ENCODE measurements at regions not wholly inside any gene's neighbourhood (a gene's known extent, or its start where the extent isn't known, plus 50 kb on each side); places are given as distances from the start of the nearest gene placed in this dataset.
A peak's percentile ranks its signal among the peaks of the same experiment; 100 is the strongest.
"Not testable (repeated sequence)": the region's sequence is repeated elsewhere in the genome, so short reads cannot be mapped to it uniquely, and the experiment has no call there.

DNA sequence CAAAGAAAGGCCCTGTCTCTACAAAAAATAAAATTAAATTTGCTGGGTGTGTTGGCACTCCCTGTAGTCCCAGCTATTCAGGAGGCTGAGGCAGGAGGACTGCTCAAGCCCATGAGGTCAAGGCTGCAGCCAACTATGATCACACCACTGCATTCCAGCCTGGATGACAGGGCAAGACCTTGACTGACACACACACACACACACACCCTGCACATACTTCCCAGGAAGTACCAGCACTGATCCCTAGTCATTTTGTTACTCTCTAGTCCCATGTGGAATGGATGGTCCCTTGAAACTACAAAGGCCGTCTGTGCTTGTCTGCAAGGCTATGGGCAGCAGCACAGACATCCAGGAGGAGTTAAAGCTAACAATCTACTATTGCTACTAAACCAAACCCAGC is 59.7 kb upstream of the CYP2D6 start:
- ATAC-seq (ENCODE audit: low read depth) (no peak), DNase-seq (ENCODE audit: low spot score in 2 of 2) (no peak)
- Mint-ChIP-seq H3K27ac (peak overlapping the region; percentile 14), H3K4me1 (peaks cover 33% of the 10 kb centered on the region), H3K4me3 (no peak overlapping the region), H3K27me3 (no peaks in the 10 kb centered on the region), H3K36me3 (peaks cover 15% of the 10 kb centered on the region), H3K9me3 (no peaks in the 10 kb centered on the region)

DNA sequence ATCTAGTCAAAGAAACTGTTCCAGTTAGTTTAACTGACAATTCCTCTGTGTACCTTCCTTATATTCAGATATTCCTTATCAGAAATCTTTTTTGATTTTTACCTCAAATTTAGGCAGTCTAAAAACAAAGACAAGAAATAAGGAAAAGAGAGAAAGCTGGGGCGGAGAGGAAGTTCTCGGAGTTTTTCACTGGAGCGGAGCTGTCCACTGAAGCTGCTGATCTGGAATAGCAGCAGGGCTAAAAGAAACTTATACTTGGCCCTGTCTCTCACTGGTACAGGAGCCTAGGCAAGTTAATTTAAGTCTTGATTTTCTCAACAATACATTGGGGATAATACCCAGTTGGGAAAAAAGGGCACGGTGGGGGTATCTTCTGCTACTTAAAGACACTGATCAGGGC is 59.2 kb upstream of the CYP2D6 start:
- H3K9me3 Mint-ChIP-seq: no peaks in the 10 kb centered on the region
- H3K4me1 Mint-ChIP-seq: peaks cover 33% of the 10 kb centered on the region
- DNase-seq (ENCODE audit: low spot score in 2 of 2): no peak
- H3K4me3 Mint-ChIP-seq: no peak overlapping the region
- no peaks in the 10 kb centered on the region for H3K27me3 Mint-ChIP-seq
- no peak overlapping the region for H3K27ac Mint-ChIP-seq
- peaks cover 15% of the 10 kb centered on the region for H3K36me3 Mint-ChIP-seq
- no peak for ATAC-seq (ENCODE audit: low read depth)

DNA sequence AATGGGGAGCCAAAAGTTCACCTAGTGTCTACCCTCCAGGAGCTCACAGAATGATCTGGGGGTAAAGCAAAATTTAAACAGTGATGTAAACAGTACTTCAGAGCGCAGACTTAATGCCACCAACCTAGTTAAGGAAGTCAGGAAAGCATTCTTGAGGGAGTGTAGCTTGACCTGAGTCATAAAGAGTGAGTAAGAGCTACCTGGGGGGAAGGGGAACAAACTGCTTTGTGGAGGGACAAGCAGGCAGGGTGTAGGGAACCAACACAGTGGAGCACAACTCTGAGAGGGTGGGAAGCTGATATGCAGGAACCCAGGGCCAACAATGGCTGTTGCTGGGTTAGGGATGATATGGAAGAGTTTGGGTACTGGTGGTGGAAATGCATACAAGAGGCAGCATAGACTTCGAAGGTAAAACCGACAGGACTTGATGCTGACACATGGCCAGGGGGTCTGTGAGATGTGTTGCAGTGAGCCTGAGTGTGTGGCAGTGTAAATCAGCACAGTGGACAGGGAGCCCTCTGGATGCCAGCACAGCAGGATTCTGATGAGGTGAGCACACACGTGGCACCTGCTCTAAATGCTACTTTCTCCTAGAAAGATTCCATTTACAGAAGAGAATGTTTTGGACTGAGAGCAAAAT is 58.3 kb upstream of the CYP2D6 start:
- Mint-ChIP-seq H3K27ac (peak overlapping the region; percentile 15), H3K27me3 (no peaks in the 10 kb centered on the region), H3K36me3 (peaks cover 14% of the 10 kb centered on the region), H3K4me1 (peaks cover 29% of the 10 kb centered on the region), H3K4me3 (no peak overlapping the region), H3K9me3 (no peaks in the 10 kb centered on the region)
- no peak for ATAC-seq (ENCODE audit: low read depth)
- no peak for DNase-seq (ENCODE audit: low spot score in 2 of 2)

DNA sequence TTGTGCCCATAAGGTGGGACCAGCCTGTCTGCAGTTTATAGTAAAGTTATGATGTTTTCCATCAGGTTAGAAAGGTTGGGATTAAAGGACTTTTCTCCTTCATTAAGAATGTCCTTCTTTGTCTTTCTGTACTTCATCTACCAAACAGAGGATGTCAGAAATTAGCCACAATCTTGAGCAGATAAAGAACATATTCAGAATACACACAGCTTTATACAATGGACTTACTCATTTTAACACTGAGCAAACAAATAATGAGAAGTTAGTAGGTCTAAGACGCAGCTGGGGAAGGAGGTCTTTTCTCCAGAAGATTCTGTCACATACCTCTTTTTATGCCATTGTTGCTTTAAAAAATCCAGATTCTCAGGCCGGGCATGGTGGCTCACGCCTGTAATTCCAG is 57.0 kb upstream of the CYP2D6 start:
- Mint-ChIP-seq H3K27me3 (no peaks in the 10 kb centered on the region), H3K27ac (no peak overlapping the region), H3K4me3 (no peak overlapping the region), H3K36me3 (peaks cover 10% of the 10 kb centered on the region), H3K9me3 (no peaks in the 10 kb centered on the region), H3K4me1 (peaks cover 32% of the 10 kb centered on the region)
- no peak for ATAC-seq (ENCODE audit: low read depth)
- DNase-seq (ENCODE audit: low spot score in 2 of 2): no peak

DNA sequence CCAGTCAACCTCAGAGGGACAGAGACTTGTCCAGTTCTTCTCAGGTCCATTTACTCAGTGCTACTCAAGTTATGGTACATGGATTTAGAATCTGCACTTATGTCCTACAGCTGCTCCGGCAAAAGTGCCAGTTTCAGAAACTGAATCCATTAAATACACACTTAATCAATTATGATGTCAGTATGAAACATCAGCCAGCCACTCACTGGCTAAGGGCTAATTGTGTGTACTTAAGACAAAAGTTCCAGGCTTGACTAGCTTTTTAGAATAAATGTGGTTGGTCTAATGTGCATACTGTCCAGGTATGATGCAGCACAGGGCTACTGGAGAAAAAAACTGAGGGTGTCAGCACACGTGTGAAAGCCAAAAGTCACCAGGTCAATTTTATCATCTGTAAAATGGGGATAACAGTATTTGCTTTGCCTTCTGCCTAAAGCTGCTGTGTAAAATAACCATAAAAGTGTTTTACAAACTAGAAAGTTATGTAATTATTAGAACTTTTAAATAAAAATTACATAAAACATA is 55.4 kb upstream of the CYP2D6 start:
- no peaks in the 10 kb centered on the region for H3K9me3 Mint-ChIP-seq
- DNase-seq (ENCODE audit: low spot score in 2 of 2) (no peak), ATAC-seq (ENCODE audit: low read depth) (no peak)
- H3K4me3 Mint-ChIP-seq: no peak overlapping the region
- no peaks in the 10 kb centered on the region for H3K27me3 Mint-ChIP-seq
- peaks cover 34% of the 10 kb centered on the region for H3K4me1 Mint-ChIP-seq
- H3K36me3 Mint-ChIP-seq: peaks cover 10% of the 10 kb centered on the region
- no peak overlapping the region for H3K27ac Mint-ChIP-seq

DNA sequence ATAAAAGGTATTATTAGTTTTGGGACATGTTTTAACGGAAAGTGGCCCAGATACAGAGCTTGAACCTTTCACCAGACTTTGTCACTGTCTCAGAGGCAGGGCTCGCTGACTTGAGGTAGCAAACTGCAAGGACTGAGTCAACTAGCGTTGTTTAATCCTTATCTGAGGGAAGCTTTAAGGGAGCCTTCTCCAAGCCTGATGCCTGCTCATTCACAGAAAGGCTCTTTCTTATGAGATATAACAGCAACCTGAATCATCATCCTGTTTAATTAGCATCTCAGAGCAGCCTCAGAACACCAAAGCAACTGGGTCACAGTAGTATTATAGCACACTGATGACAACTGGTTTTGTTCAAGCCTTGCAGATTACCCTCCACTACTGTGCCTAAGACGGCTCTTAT is 54.2 kb upstream of the CYP2D6 start:
- Mint-ChIP-seq H3K27ac (no peak overlapping the region), H3K4me1 (peaks cover 34% of the 10 kb centered on the region), H3K27me3 (no peaks in the 10 kb centered on the region), H3K4me3 (no peak overlapping the region), H3K36me3 (peaks cover 10% of the 10 kb centered on the region), H3K9me3 (no peaks in the 10 kb centered on the region)
- ATAC-seq (ENCODE audit: low read depth) (no peak), DNase-seq (ENCODE audit: low spot score in 2 of 2) (no peak)

DNA sequence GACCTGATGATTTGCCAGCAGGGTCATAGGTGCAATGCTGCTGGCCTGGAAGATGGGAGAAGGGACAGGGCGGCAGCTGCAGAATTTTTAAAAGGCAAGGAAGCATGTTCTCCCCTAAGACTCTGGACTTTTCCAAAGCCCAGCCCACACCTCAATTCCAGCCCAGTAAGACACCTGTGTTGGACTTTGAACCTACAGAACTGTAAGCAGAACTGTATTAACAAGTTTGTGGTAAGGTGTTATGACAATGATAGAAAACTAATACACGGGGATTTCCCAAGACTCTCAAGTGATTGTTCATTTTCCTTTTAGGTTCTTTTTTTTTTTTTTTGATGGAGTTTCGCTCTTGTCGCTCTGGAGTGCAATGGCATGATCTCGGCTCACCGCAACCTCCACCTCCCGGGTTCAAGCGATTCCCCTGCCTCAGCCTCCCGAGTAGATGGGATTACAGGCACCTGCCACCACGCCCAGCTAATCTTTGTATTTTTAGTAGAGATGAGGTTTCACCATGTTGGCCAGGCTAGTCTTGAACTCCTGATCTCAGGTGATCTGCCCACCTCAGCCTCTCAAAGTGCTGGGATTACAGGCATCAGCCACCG is 53.0 kb upstream of the CYP2D6 start:
- not testable (repeated sequence) for DNase-seq (ENCODE audit: low spot score in 2 of 2); H3K27me3 Mint-ChIP-seq; H3K36me3 Mint-ChIP-seq; H3K4me3 Mint-ChIP-seq; H3K9me3 Mint-ChIP-seq
- Mint-ChIP-seq H3K27ac (peak overlapping the region; percentile 89), H3K4me1 (peaks cover 29% of the 10 kb centered on the region)
- peak; percentile 87 for ATAC-seq (ENCODE audit: low read depth)

DNA sequence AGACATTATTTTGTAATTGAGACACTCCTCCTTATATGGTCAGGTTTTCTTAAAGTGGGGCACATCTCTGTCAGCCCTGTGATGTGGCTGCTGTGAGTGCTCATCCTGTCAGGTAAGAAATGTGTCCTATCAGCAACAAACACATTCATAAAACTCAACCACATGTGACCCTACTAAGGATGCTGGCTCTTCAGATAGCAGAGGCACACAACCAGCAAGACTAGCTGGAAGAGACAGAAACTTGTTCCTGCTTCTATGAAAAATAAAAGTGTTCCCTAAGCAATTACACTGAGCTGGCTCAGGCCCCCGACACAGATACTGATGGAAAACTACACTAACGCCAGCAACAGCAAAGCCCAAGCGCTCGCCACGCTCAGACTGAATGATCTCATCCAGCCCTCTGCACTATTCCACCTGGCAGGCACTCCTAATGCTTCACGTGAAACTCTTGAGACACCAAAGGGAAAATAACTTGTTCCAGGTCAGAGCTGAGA is 49.8 kb upstream of the CYP2D6 start:
- Mint-ChIP-seq H3K27ac (peak overlapping the region; percentile 24), H3K4me3 (no peak overlapping the region), H3K27me3 (no peaks in the 10 kb centered on the region), H3K36me3 (peaks cover 21% of the 10 kb centered on the region), H3K9me3 (no peaks in the 10 kb centered on the region), H3K4me1 (peaks cover 21% of the 10 kb centered on the region)
- ATAC-seq (ENCODE audit: low read depth): no peak
- DNase-seq (ENCODE audit: low spot score in 2 of 2): no peak
